ENCODE measurements at regions not wholly inside any gene's neighbourhood (a gene's known extent, or its start where the extent isn't known, plus 50 kb on each side); places are given as distances from the start of the nearest gene placed in this dataset.

GRCh38 chr4:35325908-35326453, 918.3 kb downstream of the ARAP2 start:
- TF ChIP-seq YY1 (IDR thresholded peaks at IDR 0.05; ENCODE audit: insufficient read depth, insufficient read length), result no peak
- TF ChIP-seq ZNF274 (IDR thresholded peaks at IDR 0.05; ENCODE audit: low read depth, low read length), result no peak

Measured in NT2/D1 (cell line).